PC-3 (cell line): ENCODE measurements at regions not wholly inside any gene's neighbourhood (a gene's known extent, or its start where the extent isn't known, plus 50 kb on each side); places are given as distances from the start of the nearest gene placed in this dataset.

Experiments used
- CTCF ChIP-seq: fragments of 300-600 bp; sonication (generic); conservative IDR thresholded peaks from 2 replicates; pipeline ENCODE4 v1.5.1; 2017; ENCODE audit warnings: antibody characterized with exemption, low read depth, mild to moderate bottlenecking, low read length
- EZH2 ChIP-seq: fragments of 300-600 bp; sonication (generic); IDR thresholded peaks from one replicate; pipeline ENCODE4 v1.6.1; 2017; ENCODE audit warnings: antibody characterized with exemption, mild to moderate bottlenecking, low read length; ENCODE audit not compliant: unreplicated experiment
- EZH2phosphoT487 ChIP-seq: fragments of 300-600 bp; sonication (generic); IDR thresholded peaks from 2 replicates; pipeline ENCODE4 v1.6.1; 2018; ENCODE audit warnings: mild to moderate bottlenecking, antibody characterized with exemption, low read length, borderline replicate concordance

- TF ChIP-seq EZH2 (no peak), CTCF (no peak), EZH2phosphoT487 (no peak)
Measured at GRCh38 chr15:66933932-66934867, 131.2 kb upstream of the SMAD3 start.
